B cell (primary cell): ENCODE measurements at regions not wholly inside any gene's neighbourhood (a gene's known extent, or its start where the extent isn't known, plus 50 kb on each side); places are given as distances from the start of the nearest gene placed in this dataset.

Experiments used
- ATAC-seq: fragments of 200-7000 bp; cut with Tn5 transposase; one replicate; pipeline ENCODE4 v1.10.0; 2021; ENCODE audit warnings: low read depth, mild to moderate bottlenecking, moderate number of reproducible peaks, moderate library complexity
- CTCF ChIA-PET: fragments of 350-600 bp; sonication (Branson Sonifier 250); formaldehyde crosslinking; loops from one replicate; lab custom pipeline; 2021; ENCODE audit warnings: antibody characterized with exemption, inconsistent platforms; lab: Charles Lee
- POLR2A ChIA-PET: fragments of 350-600 bp; sonication (Branson Sonifier 250); formaldehyde crosslinking; loops from one replicate; lab custom pipeline; 2021; ENCODE audit warnings: antibody characterized with exemption; lab: Charles Lee
- DNase-seq: peaks from one replicate; pipeline ENCODE4 v3.0.0; 2013
- H2AFZ ChIP-seq: 2 replicates; pipeline ENCODE4 v1.6.1; 2012; ENCODE audit warnings: mild to moderate bottlenecking, low read depth, low read length; ENCODE audit not compliant: insufficient read depth, poor library complexity, severe bottlenecking
- H3K27ac ChIP-seq, 2 donors: 1 replicate in 1 of 2; 2 replicates in 1 of 2; pipeline ENCODE4 v1.5.1; 2012 to 2013; ENCODE audit warnings: low read length in 2 of 2, mild to moderate bottlenecking in 2 of 2, moderate library complexity in 1 of 2
- H3K27me3 ChIP-seq, 4 experiments: fragments of 200-600 bp in 1 of 4; sonication (generic) in 1 of 4; replicated peaks in 1 of 4; 1 replicate in 2 of 4; 2 replicates in 2 of 4; pipeline versions ENCODE4 v1.6.1 to v1.7.0; 2013 to 2016; ENCODE audit warnings: low read length in 3 of 4, mild to moderate bottlenecking in 2 of 4, mixed read lengths in 1 of 4, moderate library complexity in 1 of 4; ENCODE audit not compliant: insufficient read depth in 4 of 4, control insufficient read depth in 3 of 4; ENCODE audit errors: control extremely low read depth in 1 of 4
- H3K36me3 ChIP-seq, 2 experiments: replicated peaks in 1 of 2; 1 replicate in 1 of 2; 2 replicates in 1 of 2; pipeline versions ENCODE4 v1.6.1 to v1.7.1; 2013; ENCODE audit warnings: low read length in 1 of 2; ENCODE audit not compliant: insufficient read depth in 2 of 2, control insufficient read depth in 1 of 2; ENCODE audit errors: control extremely low read depth in 1 of 2, extremely low read depth in 1 of 2
- H3K4me1 ChIP-seq, 2 donors: fragments of 200-600 bp in 1 of 2; sonication (generic) in 1 of 2; 1 replicate in 1 of 2; 2 replicates in 1 of 2; pipeline versions ENCODE4 v1.5.1 to v1.6.1; 2013 to 2017; ENCODE audit warnings: low read length in 2 of 2; ENCODE audit not compliant: control insufficient read depth in 2 of 2, insufficient read depth in 2 of 2
- H3K4me2 ChIP-seq: replicated peaks from 2 replicates; pipeline ENCODE3; 2012; ENCODE audit warnings: mild to moderate bottlenecking, low read depth, low read length; ENCODE audit not compliant: poor library complexity, severe bottlenecking
- H3K4me3 ChIP-seq, 5 experiments: fragments of 200-600 bp in 1 of 5; sonication (generic) in 1 of 5; 1 replicate in 3 of 5; 2 replicates in 2 of 5; pipeline versions ENCODE4 v1.5.1 to v1.7.0; 2011 to 2016; ENCODE audit warnings: low read length in 4 of 5, mild to moderate bottlenecking in 4 of 5, low read depth in 2 of 5, control low read depth in 1 of 5, moderate library complexity in 1 of 5; ENCODE audit not compliant: insufficient read depth in 1 of 5; ENCODE audit errors: control extremely low read depth in 1 of 5, extremely low read depth in 1 of 5
- H3K79me2 ChIP-seq: fragments of 200-600 bp; sonication (generic); one replicate; pipeline ENCODE4 v1.6.0; 2016; ENCODE audit warnings: low read length; ENCODE audit not compliant: control insufficient read depth, insufficient read depth
- H3K9ac ChIP-seq: fragments of 200-600 bp; sonication (generic); 2 replicates; pipeline ENCODE4 v1.6.1; 2017; ENCODE audit warnings: mild to moderate bottlenecking, low read length, moderate library complexity
- H3K9me3 ChIP-seq, 3 donors: one replicate each; pipeline versions ENCODE4 v1.6.1 to v1.7.1; 2013; ENCODE audit warnings: low read length in 2 of 3; ENCODE audit not compliant: control insufficient read depth in 2 of 3, insufficient read depth in 1 of 3; ENCODE audit errors: control extremely low read depth in 1 of 3
- H4K20me1 ChIP-seq: 2 replicates; pipeline ENCODE4 v1.6.0; 2012; ENCODE audit warnings: mild to moderate bottlenecking, low read length; ENCODE audit not compliant: insufficient read depth, control insufficient read depth, poor library complexity, severe bottlenecking
- H3K27ac Mint-ChIP-seq: one replicate; pipeline ENCODE4 v1.8.0; 2021; ENCODE audit warnings: mixed read lengths
- H3K27me3 Mint-ChIP-seq: one replicate; pipeline ENCODE4 v1.8.0; 2021; ENCODE audit warnings: mixed read lengths
- H3K4me1 Mint-ChIP-seq: one replicate; pipeline ENCODE4 v1.8.0; 2021; ENCODE audit warnings: mixed read lengths
- H3K4me3 Mint-ChIP-seq: one replicate; pipeline ENCODE4 v1.8.0; 2021; ENCODE audit warnings: mixed read lengths
- H3K9me3 Mint-ChIP-seq: one replicate; pipeline ENCODE4 v1.8.0; 2022; ENCODE audit warnings: mixed read lengths; ENCODE audit not compliant: insufficient read depth
- EZH2 ChIP-seq: IDR thresholded peaks from 2 replicates; pipeline ENCODE4 v1.6.1; 2012; ENCODE audit warnings: borderline replicate concordance, low read depth, mild to moderate bottlenecking, moderate library complexity, low read length; ENCODE audit not compliant: insufficient read depth, poor library complexity, severe bottlenecking
- WGBS: methylation state at CpG from one replicate; pipeline ENCODE4 v1.1.5; 2013; ENCODE audit warnings: missing lambda C conversion rate; ENCODE audit not compliant: insufficient coverage; 5-methylcytosine and 5-hydroxymethylcytosine counted together
- intact Hi-C: fragments of 100-400 bp; cut with micrococcal nuclease; formaldehyde crosslinking; loops from one replicate; pipeline ENCODE4 v1.10.0; 2022
- TF ChIP-seq, protein P1 (sequence below): fragments of 200-600 bp; IDR thresholded peaks from one replicate; pipeline ENCODE4 v1.8.0; 2022; ENCODE audit warnings: antibody characterized with exemption, mild to moderate bottlenecking

DNA sequence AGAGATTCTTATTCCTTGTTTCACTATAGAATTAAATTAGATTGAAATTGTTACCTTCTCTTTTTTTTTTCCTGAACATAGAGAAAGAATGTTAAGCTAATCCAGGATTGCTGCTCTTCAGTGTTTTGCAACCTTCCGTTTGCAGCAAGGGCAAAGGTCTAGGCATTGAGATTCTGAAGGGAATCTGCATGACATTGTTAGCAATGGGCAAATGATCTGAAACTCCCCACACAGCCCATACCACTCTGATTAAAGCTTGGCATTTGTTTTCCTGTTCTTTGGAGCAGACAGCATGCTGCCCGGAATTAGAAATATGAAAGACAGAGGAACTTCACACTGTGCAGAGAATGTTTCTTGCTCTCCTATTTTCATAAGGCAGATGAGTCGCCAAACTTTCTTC lies 551.8 kb downstream of the SOCS6 start:
- no peaks in the 10 kb centered on the region for H3K27me3 Mint-ChIP-seq
- DNase-seq, result no peak

DNA sequence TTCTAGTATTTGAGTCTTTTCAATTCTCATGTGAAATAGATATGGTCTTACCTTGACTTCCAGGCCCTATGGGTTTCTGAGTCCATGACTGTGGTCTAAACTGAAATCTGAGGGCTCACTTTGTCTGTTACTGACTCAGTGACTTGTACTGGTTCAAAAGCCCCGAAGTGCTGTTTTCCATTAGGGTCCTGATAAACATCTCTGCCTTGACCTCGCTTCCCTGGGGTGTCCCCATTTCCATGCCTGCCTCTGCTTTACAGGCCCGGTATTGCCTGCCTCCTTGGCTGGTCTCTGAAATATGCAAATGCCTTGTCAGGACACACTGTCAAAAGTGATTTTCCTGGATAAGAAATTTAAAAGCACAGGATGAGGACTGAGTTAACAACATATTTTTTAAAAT lies 538.8 kb downstream of the SOCS6 start:
- no peak overlapping the region for H3K9ac ChIP-seq
- POLR2A ChIA-PET, result no interaction called here
- Mint-ChIP-seq H3K9me3 (no peaks in the 10 kb centered on the region), H3K4me1 (no peaks in the 10 kb centered on the region), H3K4me3 (no peak overlapping the region), H3K27me3 (no peaks in the 10 kb centered on the region), H3K27ac (no peak overlapping the region)
- no peaks in the 10 kb centered on the region for H3K27me3 ChIP-seq
- H3K4me3 ChIP-seq, result no peak overlapping the region
- no peaks in the 10 kb centered on the region for H3K9me3 ChIP-seq
- ATAC-seq, result no peak
- intact Hi-C loops, result no loop called here
- no peak overlapping the region for H2AFZ ChIP-seq
- no peak for TF ChIP-seq EZH2
- TF ChIP-seq, protein P1, sequence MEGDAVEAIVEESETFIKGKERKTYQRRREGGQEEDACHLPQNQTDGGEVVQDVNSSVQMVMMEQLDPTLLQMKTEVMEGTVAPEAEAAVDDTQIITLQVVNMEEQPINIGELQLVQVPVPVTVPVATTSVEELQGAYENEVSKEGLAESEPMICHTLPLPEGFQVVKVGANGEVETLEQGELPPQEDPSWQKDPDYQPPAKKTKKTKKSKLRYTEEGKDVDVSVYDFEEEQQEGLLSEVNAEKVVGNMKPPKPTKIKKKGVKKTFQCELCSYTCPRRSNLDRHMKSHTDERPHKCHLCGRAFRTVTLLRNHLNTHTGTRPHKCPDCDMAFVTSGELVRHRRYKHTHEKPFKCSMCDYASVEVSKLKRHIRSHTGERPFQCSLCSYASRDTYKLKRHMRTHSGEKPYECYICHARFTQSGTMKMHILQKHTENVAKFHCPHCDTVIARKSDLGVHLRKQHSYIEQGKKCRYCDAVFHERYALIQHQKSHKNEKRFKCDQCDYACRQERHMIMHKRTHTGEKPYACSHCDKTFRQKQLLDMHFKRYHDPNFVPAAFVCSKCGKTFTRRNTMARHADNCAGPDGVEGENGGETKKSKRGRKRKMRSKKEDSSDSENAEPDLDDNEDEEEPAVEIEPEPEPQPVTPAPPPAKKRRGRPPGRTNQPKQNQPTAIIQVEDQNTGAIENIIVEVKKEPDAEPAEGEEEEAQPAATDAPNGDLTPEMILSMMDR, result no peak
- no peaks in the 10 kb centered on the region for H4K20me1 ChIP-seq
- H3K36me3 ChIP-seq, result no peaks in the 10 kb centered on the region
- H3K27ac ChIP-seq, result no peak overlapping the region
- no peak overlapping the region for H3K4me2 ChIP-seq
- DNase-seq, result no peak
- 90% methylated on average over 3 of the region's 3 CpGs for WGBS
- CTCF ChIA-PET, result no interaction called here
- H3K79me2 ChIP-seq, result no peaks in the 10 kb centered on the region
- H3K4me1 ChIP-seq, result no peaks in the 10 kb centered on the region

More for the DNA sequence above, 551.8 kb downstream of the SOCS6 start:
- Histone ChIP-seq H3K36me3 (no peaks in the 10 kb centered on the region), H3K4me2 (no peak overlapping the region), H3K27ac (no peak overlapping the region), H3K79me2 (no peaks in the 10 kb centered on the region), H3K4me1 (no peaks in the 10 kb centered on the region), H2AFZ (no peak overlapping the region), H3K9ac (no peak overlapping the region), H3K4me3 (no peak overlapping the region), H4K20me1 (no peaks in the 10 kb centered on the region), H3K9me3 (no peaks in the 10 kb centered on the region), H3K27me3 (no peaks in the 10 kb centered on the region)
- Mint-ChIP-seq H3K27ac (no peak overlapping the region), H3K4me3 (no peak overlapping the region), H3K9me3 (no peaks in the 10 kb centered on the region), H3K4me1 (no peaks in the 10 kb centered on the region)
- TF ChIP-seq EZH2, result no peak
- TF ChIP-seq, protein P1, result no peak
- intact Hi-C loops, result no loop called here
- no peak for ATAC-seq
- ChIA-PET POLR2A (no interaction called here), CTCF (no interaction called here)
- WGBS, result 100% methylated on average over 1 of the region's 3 CpGs
